ENCODE measurements at regions not wholly inside any gene's neighbourhood (a gene's known extent, or its start where the extent isn't known, plus 50 kb on each side); places are given as distances from the start of the nearest gene placed in this dataset.

- no peak for TF ChIP-seq PREB (CRISPR knock-in tag; IDR thresholded peaks at IDR 0.05)
- TF ChIP-seq PYGO2 (tag; IDR thresholded peaks at IDR 0.05) = no peak
- no peak for TF ChIP-seq ZNF133 (CRISPR knock-in tag; IDR thresholded peaks at IDR 0.05)
- TF ChIP-seq RBM39 (optimal IDR thresholded peaks at IDR 0.05; ENCODE audit: low read depth, low read length) = no peak
- TF ChIP-seq CTCF (IDR thresholded peaks at IDR 0.05 in 2 of 3, conservative IDR thresholded peaks at IDR 0.05 in 1 of 3; ENCODE audit: insufficient read depth in 2 of 3, low read depth in 1 of 3, low read length in 3 of 3) = peak; percentile 43 to 84 (median 54); a peak in 3 of 6 replicates
- no peak for TF ChIP-seq ZKSCAN1 (IDR thresholded peaks at IDR 0.05; ENCODE audit: low read depth, low read length)
- TF ChIP-seq RNF219 (CRISPR knock-in tag; IDR thresholded peaks at IDR 0.05) = no peak
- no peak for TF ChIP-seq ELF4 (CRISPR knock-in tag; IDR thresholded peaks at IDR 0.05)
- TF ChIP-seq ARID3B (CRISPR knock-in tag; IDR thresholded peaks at IDR 0.05; ENCODE audit: borderline replicate concordance) = no peak
- no peak for TF ChIP-seq KAT7 (CRISPR knock-in tag; IDR thresholded peaks at IDR 0.05; ENCODE audit: borderline replicate concordance)
- TF ChIP-seq CEBPG (CRISPR knock-in tag; IDR thresholded peaks at IDR 0.05) = no peak
- TF ChIP-seq CEBPG (tag; conservative IDR thresholded peaks at IDR 0.05 in 1 of 2, IDR thresholded peaks at IDR 0.05 in 1 of 2) = peak in 1 of 2 experiments; percentile 91; a peak in 2 of 4 replicates
- TF ChIP-seq FOXO4 (CRISPR knock-in tag; IDR thresholded peaks at IDR 0.05) = no peak
- no peak for TF ChIP-seq DIDO1 (tag; IDR thresholded peaks at IDR 0.05; ENCODE audit: low read depth)
- no peak for TF ChIP-seq ZNF561 (CRISPR knock-in tag; conservative IDR thresholded peaks at IDR 0.05)
- TF ChIP-seq DLX4 (CRISPR knock-in tag; IDR thresholded peaks at IDR 0.05) = no peak
- no peak for TF ChIP-seq SRSF9 (IDR thresholded peaks at IDR 0.05; ENCODE audit: borderline replicate concordance, low read depth, low read length)
- no peak for TF ChIP-seq ZNF583 (CRISPR knock-in tag; IDR thresholded peaks at IDR 0.05)
These were observed 99.2 kb downstream of the CTH start (continued) for GRCh38 chr1:70509996-70510876.

Data from K562 (cell line).